IMR-90 (cell line): ENCODE measurements at regions not wholly inside any gene's neighbourhood (a gene's known extent, or its start where the extent isn't known, plus 50 kb on each side); places are given as distances from the start of the nearest gene placed in this dataset.

Source experiments
- ATAC-seq: fragments of 200-7000 bp; cut with Tn5 transposase; 2 replicates; pipeline ENCODE4 v1.9.1; 2020; ENCODE audit warnings: low read depth, mild to moderate bottlenecking, moderate library complexity
- BruUV-seq: library from RNA; stranded (reverse); fragments of 400-500 nt; replicated peaks from 2 replicates; lab custom pipeline; 2021; lab: Mats Ljungman, UMichigan
- CTCF ChIA-PET: fragments of 300-600 bp; formaldehyde crosslinking; extraction: SDS; loops from one replicate; lab custom pipeline; 2021; ENCODE audit warnings: antibody characterized with exemption; lab: Yijun Ruan, JAX
- POLR2A ChIA-PET: fragments of 300-600 bp; sonication (Branson Sonifier 250); formaldehyde crosslinking; loops from one replicate; lab custom pipeline; 2022; ENCODE audit warnings: antibody characterized with exemption; ENCODE audit not compliant: unreplicated experiment; lab: Charles Lee
- DNase-seq: peaks from one replicate; pipeline ENCODE4 v3.0.0; 2013
- H2AFZ ChIP-seq: replicated peaks from 2 replicates; pipeline ENCODE3; 2013; ENCODE audit warnings: low read length, mild to moderate bottlenecking; ENCODE audit not compliant: poor library complexity
- H2AK5ac ChIP-seq: 2 replicates; pipeline ENCODE4 v1.6.1; 2013; ENCODE audit warnings: low read depth, low read length, inconsistent platforms
- H2AK9ac ChIP-seq: replicated peaks from 2 replicates; pipeline ENCODE3; 2013; ENCODE audit warnings: mild to moderate bottlenecking, low read depth, low read length, moderate library complexity; ENCODE audit not compliant: poor library complexity
- H2BK120ac ChIP-seq: 2 replicates; pipeline ENCODE4 v1.6.1; 2013; ENCODE audit warnings: low read depth, low read length, inconsistent platforms
- H2BK15ac ChIP-seq: 3 replicates; pipeline ENCODE4 v1.6.1; 2013; ENCODE audit warnings: low read depth, low read length, inconsistent platforms
- H2BK20ac ChIP-seq: 2 replicates; pipeline ENCODE4 v1.6.1; 2013; ENCODE audit warnings: low read depth, mild to moderate bottlenecking, inconsistent platforms, low read length, moderate library complexity
- H2BK5ac ChIP-seq: 2 replicates; pipeline ENCODE4 v1.6.1; 2013; ENCODE audit warnings: mild to moderate bottlenecking, low read depth, low read length, inconsistent platforms; ENCODE audit not compliant: poor library complexity, severe bottlenecking
- H3K14ac ChIP-seq: replicated peaks from 2 replicates; pipeline ENCODE4 v1.6.1; 2013; ENCODE audit warnings: low read depth, low read length, inconsistent platforms
- H3K18ac ChIP-seq: 2 replicates; pipeline ENCODE4 v1.6.1; 2013; ENCODE audit warnings: low read depth, low read length, control low read depth
- H3K23ac ChIP-seq: 2 replicates; pipeline ENCODE4 v1.6.1; 2013; ENCODE audit warnings: low read depth, low read length, inconsistent platforms
- H3K27ac ChIP-seq: 2 replicates; pipeline ENCODE4 v1.5.1; 2013; ENCODE audit warnings: mild to moderate bottlenecking, control low read depth, low read length; ENCODE audit not compliant: insufficient read depth
- H3K27me3 ChIP-seq: 2 replicates; pipeline ENCODE4 v1.6.1; 2013; ENCODE audit warnings: low read length; ENCODE audit not compliant: control insufficient read depth, insufficient read depth
- H3K36me3 ChIP-seq: 2 replicates; pipeline ENCODE4 v1.6.1; 2013; ENCODE audit warnings: low read length, mixed read lengths; ENCODE audit not compliant: control insufficient read depth, insufficient read depth
- H3K4ac ChIP-seq: 2 replicates; pipeline ENCODE4 v1.6.1; 2013; ENCODE audit warnings: low read depth, low read length, inconsistent platforms
- H3K4me1 ChIP-seq: 2 replicates; pipeline ENCODE4 v1.6.1; 2013; ENCODE audit warnings: low read length, mixed read lengths; ENCODE audit not compliant: control insufficient read depth, insufficient read depth
- H3K4me2 ChIP-seq: 2 replicates; pipeline ENCODE4 v1.6.1; 2013; ENCODE audit warnings: low read depth, mild to moderate bottlenecking, control low read depth, low read length, moderate library complexity
- H3K4me3 ChIP-seq: 2 replicates; pipeline ENCODE4 v1.5.1; 2013; ENCODE audit warnings: low read depth, mild to moderate bottlenecking, control low read depth, low read length, moderate library complexity; ENCODE audit not compliant: insufficient read depth
- H3K56ac ChIP-seq: 2 replicates; pipeline ENCODE4 v1.6.1; 2013; ENCODE audit warnings: low read length, inconsistent platforms; ENCODE audit not compliant: insufficient read depth; ENCODE audit errors: extremely low read depth
- H3K79me1 ChIP-seq, 2 experiments: 2 replicates each; pipeline ENCODE4 v1.6.1; 2013; ENCODE audit warnings: low read length in 2 of 2, inconsistent platforms in 1 of 2, low read depth in 1 of 2
- H3K9ac ChIP-seq: 2 replicates; pipeline ENCODE4 v1.6.1; 2013; ENCODE audit warnings: low read depth, low read length, control low read depth
- H3K9me1 ChIP-seq: 2 replicates; pipeline ENCODE4 v1.6.1; 2013; ENCODE audit warnings: low read length, inconsistent platforms; ENCODE audit not compliant: insufficient read depth
- H3K9me3 ChIP-seq: 2 replicates; pipeline ENCODE4 v1.6.1; 2013; ENCODE audit warnings: low read length; ENCODE audit not compliant: control insufficient read depth, insufficient read depth
- H4K20me1 ChIP-seq: 2 replicates; pipeline ENCODE4 v1.6.1; 2013; ENCODE audit warnings: low read length, inconsistent platforms; ENCODE audit not compliant: insufficient read depth
- H4K5ac ChIP-seq: 2 replicates; pipeline ENCODE4 v1.6.1; 2013; ENCODE audit warnings: mild to moderate bottlenecking, low read depth, low read length, control low read depth
- H4K8ac ChIP-seq, 2 experiments: 2 replicates each; pipeline ENCODE4 v1.6.1; 2013; ENCODE audit warnings: low read depth in 2 of 2, low read length in 2 of 2, control low read depth in 1 of 2, inconsistent platforms in 1 of 2
- H4K91ac ChIP-seq: 2 replicates; pipeline ENCODE4 v1.6.1; 2013; ENCODE audit warnings: low read depth, low read length, inconsistent platforms; ENCODE audit not compliant: insufficient read depth
- CEBPB ChIP-seq: IDR thresholded peaks from 2 replicates; pipeline ENCODE4 v1.6.1; 2012; ENCODE audit warnings: low read depth, low read length, improper control_type of control experiment
- CHD1 ChIP-seq: IDR thresholded peaks from 2 replicates; pipeline ENCODE4 v1.6.1; 2012; ENCODE audit warnings: low read depth, low read length, improper control_type of control experiment
- MAFK ChIP-seq: IDR thresholded peaks from 2 replicates; pipeline ENCODE4 v1.6.1; 2012; ENCODE audit warnings: low read depth, low read length, improper control_type of control experiment
- MAZ ChIP-seq: IDR thresholded peaks from 2 replicates; pipeline ENCODE4 v1.6.1; 2012; ENCODE audit warnings: low read depth, mild to moderate bottlenecking, low read length, improper control_type of control experiment, moderate library complexity, borderline replicate concordance
- MXI1 ChIP-seq: IDR thresholded peaks from 2 replicates; pipeline ENCODE4 v1.6.1; 2012; ENCODE audit warnings: low read depth, mild to moderate bottlenecking, low read length, moderate library complexity, borderline replicate concordance
- NFE2L2 ChIP-seq: fragments of 150-350 bp; IDR thresholded peaks from 2 replicates; pipeline ENCODE4 v1.6.1; 2016; ENCODE audit warnings: low read depth, mild to moderate bottlenecking, low read length
- POLR2A ChIP-seq: IDR thresholded peaks from 2 replicates; pipeline ENCODE4 v1.6.1; 2012; ENCODE audit warnings: mild to moderate bottlenecking, low read depth, low read length
- RCOR1 ChIP-seq: IDR thresholded peaks from 2 replicates; pipeline ENCODE4 v1.6.1; 2012; ENCODE audit warnings: mild to moderate bottlenecking, low read length, improper control_type of control experiment; ENCODE audit not compliant: insufficient replicate concordance
- RFX5 ChIP-seq: IDR thresholded peaks from 2 replicates; pipeline ENCODE4 v1.8.0; 2012; ENCODE audit warnings: low read depth, mild to moderate bottlenecking, low read length, moderate library complexity
- SMC3 ChIP-seq: fragments of 150-350 bp; IDR thresholded peaks from 2 replicates; pipeline ENCODE4 v1.6.1; 2016; ENCODE audit warnings: low read depth, mild to moderate bottlenecking, antibody characterized with exemption, low read length, moderate library complexity
- WGBS, 2 experiments: methylation state at CpG; one replicate each; pipeline versions ENCODE4 v1.1.5 to v1.1.7; 2013; ENCODE audit warnings: missing lambda C conversion rate in 2 of 2; ENCODE audit not compliant: insufficient read length in 1 of 2; ENCODE audit errors: extremely low coverage in 2 of 2; 5-methylcytosine and 5-hydroxymethylcytosine counted together
- dilution Hi-C: fragments of 300-500 bp; cut with HindIII; formaldehyde crosslinking; loops from one replicate; pipeline ENCODE4 v1.14.3; 2018; ENCODE audit warnings: low sequenced_read_pairs; ENCODE audit not compliant: unreplicated experiment
- in situ Hi-C: fragments of 300-500 bp; cut with MboI; formaldehyde crosslinking; loops from 3 replicates; pipeline ENCODE4 v1.14.3; 2019; ENCODE audit warnings: low sequenced_read_pairs, inconsistent platforms, mixed read lengths
- intact Hi-C: fragments of 100-400 bp; cut with micrococcal nuclease; formaldehyde crosslinking; loops from 2 replicates; pipeline ENCODE4 v1.10.0; 2022
- TF ChIP-seq, protein P1 (sequence below): fragments of 150-350 bp; IDR thresholded peaks from 2 replicates; pipeline ENCODE4 v1.6.1; 2017; ENCODE audit warnings: mild to moderate bottlenecking, antibody characterized with exemption, low read length, low read depth
- TF ChIP-seq, protein P2 (sequence below): fragments of 150-350 bp; IDR thresholded peaks from 2 replicates; pipeline ENCODE4 v1.6.1; 2016; ENCODE audit warnings: low read depth, mild to moderate bottlenecking, low read length, moderate library complexity, borderline replicate concordance
- TF ChIP-seq, protein P3 (sequence below): conservative IDR thresholded peaks from 2 replicates; pipeline ENCODE4 v1.5.1; 2012; ENCODE audit warnings: mild to moderate bottlenecking, low read depth, low read length, improper control_type of control experiment

DNA sequence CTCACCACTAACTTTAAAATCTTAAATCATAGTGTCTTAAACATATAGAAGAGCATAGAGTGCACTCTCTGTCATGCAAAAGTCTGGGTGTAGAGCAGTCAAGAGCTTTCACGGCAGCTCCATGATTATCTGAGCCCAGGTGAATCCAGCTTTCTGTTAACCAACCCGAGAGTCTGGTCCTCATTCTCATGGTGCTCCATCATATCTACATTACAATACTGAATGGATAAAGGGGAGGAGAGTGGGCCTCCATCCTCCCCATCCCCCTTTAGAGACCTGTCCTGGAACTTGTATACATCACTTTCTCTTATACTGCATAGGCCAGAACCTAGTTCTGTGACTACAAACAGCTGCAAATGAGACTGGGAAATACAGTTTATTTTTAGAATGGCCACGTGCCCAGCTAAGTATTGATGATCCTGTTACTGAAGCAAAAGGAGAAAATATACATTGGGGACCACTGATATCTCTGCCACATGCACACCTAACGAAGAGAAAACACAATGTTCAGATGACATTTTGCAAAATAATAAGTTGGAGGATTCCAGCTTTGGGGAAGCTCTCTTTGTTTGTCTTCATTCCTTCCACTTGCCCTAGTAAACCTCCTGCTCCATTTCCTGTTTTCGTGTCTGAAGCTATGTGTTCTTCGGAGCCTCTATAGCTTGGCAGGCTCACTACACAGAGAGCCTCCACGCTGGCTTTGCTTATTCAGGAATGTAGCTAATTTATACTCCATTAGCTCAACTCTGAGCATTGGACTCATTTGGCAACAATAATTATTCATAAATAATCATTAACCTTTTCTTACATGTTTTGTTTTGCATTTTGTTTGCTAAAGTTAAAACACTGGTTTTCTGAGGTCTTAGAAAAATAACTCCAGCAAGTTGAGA is 110.1 kb downstream of the IYD start:
- no TSS peak for BruUV-seq
- H3K9me1 ChIP-seq, result no peaks in the 10 kb centered on the region
- no peak overlapping the region for H3K23ac ChIP-seq
- H3K9me3 ChIP-seq, result no peaks in the 10 kb centered on the region
- TF ChIP-seq MAZ (no peak), MXI1 (no peak), RCOR1 (no peak), POLR2A (no peak), CEBPB (no peak), RFX5 (no peak), MAFK (no peak), SMC3 (no peak), CHD1 (no peak), NFE2L2 (no peak)
- TF ChIP-seq, protein P1, sequence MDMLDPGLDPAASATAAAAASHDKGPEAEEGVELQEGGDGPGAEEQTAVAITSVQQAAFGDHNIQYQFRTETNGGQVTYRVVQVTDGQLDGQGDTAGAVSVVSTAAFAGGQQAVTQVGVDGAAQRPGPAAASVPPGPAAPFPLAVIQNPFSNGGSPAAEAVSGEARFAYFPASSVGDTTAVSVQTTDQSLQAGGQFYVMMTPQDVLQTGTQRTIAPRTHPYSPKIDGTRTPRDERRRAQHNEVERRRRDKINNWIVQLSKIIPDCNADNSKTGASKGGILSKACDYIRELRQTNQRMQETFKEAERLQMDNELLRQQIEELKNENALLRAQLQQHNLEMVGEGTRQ, result no peak
- TF ChIP-seq, protein P2, sequence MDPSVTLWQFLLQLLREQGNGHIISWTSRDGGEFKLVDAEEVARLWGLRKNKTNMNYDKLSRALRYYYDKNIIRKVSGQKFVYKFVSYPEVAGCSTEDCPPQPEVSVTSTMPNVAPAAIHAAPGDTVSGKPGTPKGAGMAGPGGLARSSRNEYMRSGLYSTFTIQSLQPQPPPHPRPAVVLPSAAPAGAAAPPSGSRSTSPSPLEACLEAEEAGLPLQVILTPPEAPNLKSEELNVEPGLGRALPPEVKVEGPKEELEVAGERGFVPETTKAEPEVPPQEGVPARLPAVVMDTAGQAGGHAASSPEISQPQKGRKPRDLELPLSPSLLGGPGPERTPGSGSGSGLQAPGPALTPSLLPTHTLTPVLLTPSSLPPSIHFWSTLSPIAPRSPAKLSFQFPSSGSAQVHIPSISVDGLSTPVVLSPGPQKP, result no peak
- TF ChIP-seq, protein P3, sequence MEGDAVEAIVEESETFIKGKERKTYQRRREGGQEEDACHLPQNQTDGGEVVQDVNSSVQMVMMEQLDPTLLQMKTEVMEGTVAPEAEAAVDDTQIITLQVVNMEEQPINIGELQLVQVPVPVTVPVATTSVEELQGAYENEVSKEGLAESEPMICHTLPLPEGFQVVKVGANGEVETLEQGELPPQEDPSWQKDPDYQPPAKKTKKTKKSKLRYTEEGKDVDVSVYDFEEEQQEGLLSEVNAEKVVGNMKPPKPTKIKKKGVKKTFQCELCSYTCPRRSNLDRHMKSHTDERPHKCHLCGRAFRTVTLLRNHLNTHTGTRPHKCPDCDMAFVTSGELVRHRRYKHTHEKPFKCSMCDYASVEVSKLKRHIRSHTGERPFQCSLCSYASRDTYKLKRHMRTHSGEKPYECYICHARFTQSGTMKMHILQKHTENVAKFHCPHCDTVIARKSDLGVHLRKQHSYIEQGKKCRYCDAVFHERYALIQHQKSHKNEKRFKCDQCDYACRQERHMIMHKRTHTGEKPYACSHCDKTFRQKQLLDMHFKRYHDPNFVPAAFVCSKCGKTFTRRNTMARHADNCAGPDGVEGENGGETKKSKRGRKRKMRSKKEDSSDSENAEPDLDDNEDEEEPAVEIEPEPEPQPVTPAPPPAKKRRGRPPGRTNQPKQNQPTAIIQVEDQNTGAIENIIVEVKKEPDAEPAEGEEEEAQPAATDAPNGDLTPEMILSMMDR, result no peak
- no peaks in the 10 kb centered on the region for H3K4me1 ChIP-seq
- no peak overlapping the region for H2BK20ac ChIP-seq
- H4K8ac ChIP-seq, result no peak overlapping the region
- H3K14ac ChIP-seq, result no peak overlapping the region
- H3K4me3 ChIP-seq, result no peak overlapping the region
- no peak overlapping the region for H4K5ac ChIP-seq
- H2AK9ac ChIP-seq, result no peak overlapping the region
- H2BK15ac ChIP-seq, result no peak overlapping the region
- H3K27ac ChIP-seq, result no peak overlapping the region
- intact Hi-C loops, result no loop called here
- H3K18ac ChIP-seq, result no peak overlapping the region
- H3K27me3 ChIP-seq, result no peaks in the 10 kb centered on the region
- WGBS, 2 experiments, result no CpG with 5 or more reads among the region's 7 CpGs
- H4K91ac ChIP-seq, result no peak overlapping the region
- no peak overlapping the region for H2AK5ac ChIP-seq
- H3K4ac ChIP-seq, result no peak overlapping the region
- H4K20me1 ChIP-seq, result no peaks in the 10 kb centered on the region
- H2BK120ac ChIP-seq, result no peak overlapping the region
- no peaks in the 10 kb centered on the region for H3K79me1 ChIP-seq
- no peak overlapping the region for H3K9ac ChIP-seq
- ATAC-seq (no peak), DNase-seq (no peak)
- H3K36me3 ChIP-seq, result no peaks in the 10 kb centered on the region
- H2BK5ac ChIP-seq, result no peak overlapping the region
- H3K4me2 ChIP-seq, result no peak overlapping the region
- CTCF ChIA-PET, result no interaction called here
- no peak overlapping the region for H3K56ac ChIP-seq
- no peak overlapping the region for H2AFZ ChIP-seq
- dilution Hi-C loops, result no loop called here
- in situ Hi-C loops, result no loop called here
- POLR2A ChIA-PET, result no interaction called here
